ENCODE measurements at regions not wholly inside any gene's neighbourhood (a gene's known extent, or its start where the extent isn't known, plus 50 kb on each side); places are given as distances from the start of the nearest gene placed in this dataset.

DNA sequence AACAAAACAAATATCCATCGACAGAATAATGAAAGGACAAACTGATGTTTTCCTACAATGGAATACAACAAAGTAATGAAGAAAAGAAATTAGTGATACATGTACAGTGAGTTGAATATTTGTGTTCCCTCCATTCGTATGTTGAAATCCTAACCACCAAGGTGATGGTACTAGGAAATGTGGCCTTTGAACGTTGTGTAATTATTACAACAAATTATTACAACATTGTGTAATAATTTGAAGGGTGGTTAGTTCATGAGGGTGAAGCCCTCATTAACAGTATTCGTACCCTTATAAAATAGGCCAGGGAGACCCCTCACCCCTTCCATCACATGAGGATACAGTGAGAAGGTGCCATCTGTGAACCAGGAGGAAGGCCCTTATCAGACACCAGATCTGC is 339.4 kb downstream of the BMP2 start:
- TF ChIP-seq, protein P1, sequence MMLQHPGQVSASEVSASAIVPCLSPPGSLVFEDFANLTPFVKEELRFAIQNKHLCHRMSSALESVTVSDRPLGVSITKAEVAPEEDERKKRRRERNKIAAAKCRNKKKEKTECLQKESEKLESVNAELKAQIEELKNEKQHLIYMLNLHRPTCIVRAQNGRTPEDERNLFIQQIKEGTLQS (IDR thresholded peaks at IDR 0.05), result no peak
- TF ChIP-seq RAD21 (IDR thresholded peaks at IDR 0.05), result peak in 1 of 2 donors; percentile 12
- TF ChIP-seq, protein P2, sequence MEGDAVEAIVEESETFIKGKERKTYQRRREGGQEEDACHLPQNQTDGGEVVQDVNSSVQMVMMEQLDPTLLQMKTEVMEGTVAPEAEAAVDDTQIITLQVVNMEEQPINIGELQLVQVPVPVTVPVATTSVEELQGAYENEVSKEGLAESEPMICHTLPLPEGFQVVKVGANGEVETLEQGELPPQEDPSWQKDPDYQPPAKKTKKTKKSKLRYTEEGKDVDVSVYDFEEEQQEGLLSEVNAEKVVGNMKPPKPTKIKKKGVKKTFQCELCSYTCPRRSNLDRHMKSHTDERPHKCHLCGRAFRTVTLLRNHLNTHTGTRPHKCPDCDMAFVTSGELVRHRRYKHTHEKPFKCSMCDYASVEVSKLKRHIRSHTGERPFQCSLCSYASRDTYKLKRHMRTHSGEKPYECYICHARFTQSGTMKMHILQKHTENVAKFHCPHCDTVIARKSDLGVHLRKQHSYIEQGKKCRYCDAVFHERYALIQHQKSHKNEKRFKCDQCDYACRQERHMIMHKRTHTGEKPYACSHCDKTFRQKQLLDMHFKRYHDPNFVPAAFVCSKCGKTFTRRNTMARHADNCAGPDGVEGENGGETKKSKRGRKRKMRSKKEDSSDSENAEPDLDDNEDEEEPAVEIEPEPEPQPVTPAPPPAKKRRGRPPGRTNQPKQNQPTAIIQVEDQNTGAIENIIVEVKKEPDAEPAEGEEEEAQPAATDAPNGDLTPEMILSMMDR (IDR thresholded peaks at IDR 0.05; ENCODE audit: low read depth, low read length, missing input control), result no peak

Measured in liver (tissue), 3 donors.